Esophagus muscularis mucosa (tissue), 3 donors: ENCODE measurements at regions not wholly inside any gene's neighbourhood (a gene's known extent, or its start where the extent isn't known, plus 50 kb on each side); places are given as distances from the start of the nearest gene placed in this dataset.

Experiments used
- POLR2A ChIP-seq: fragments of 450-650 bp; IDR thresholded peaks from one replicate; pipeline ENCODE4 v1.6.1; 2017; ENCODE audit warnings: antibody characterized with exemption, moderate library complexity, mild to moderate bottlenecking, low read depth
- POLR2AphosphoS5 ChIP-seq, 2 donors: sonication (generic); formaldehyde crosslinking; IDR thresholded peaks; one replicate each; pipeline ENCODE4 v1.6.1; 2017; ENCODE audit warnings: antibody characterized with exemption in 2 of 2
- TF ChIP-seq, protein P1 (sequence below), 3 experiments: fragments of 200-600 bp in 2 of 3; fragments of 450-650 bp in 1 of 3; sonication (generic) in 2 of 3; IDR thresholded peaks; one replicate each; pipeline ENCODE4 v1.5.1; 2017 to 2019; ENCODE audit warnings: antibody characterized with exemption in 3 of 3, mild to moderate bottlenecking in 2 of 3, moderate library complexity in 1 of 3

DNA sequence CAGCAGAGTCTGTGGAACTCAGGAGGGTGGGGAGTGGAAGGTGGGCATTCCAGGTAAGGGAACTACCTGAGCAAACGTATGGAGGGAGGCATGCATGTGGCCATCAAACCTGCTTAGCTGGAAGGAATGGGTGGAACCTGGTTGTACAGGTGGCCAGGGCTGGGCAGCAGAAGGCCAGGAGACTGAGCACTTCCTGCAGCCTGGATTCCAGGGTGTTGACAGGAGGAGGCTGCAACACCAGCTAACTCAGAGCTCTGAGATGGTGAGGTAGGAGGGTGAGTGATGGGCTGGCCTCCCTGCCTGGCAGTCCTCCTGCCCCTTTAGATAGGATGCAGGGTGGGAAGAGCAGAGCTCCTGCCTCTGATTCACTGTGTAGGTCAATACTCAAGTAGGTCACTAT lies 92.5 kb upstream of the CPEB4 start:
- TF ChIP-seq, protein P1, sequence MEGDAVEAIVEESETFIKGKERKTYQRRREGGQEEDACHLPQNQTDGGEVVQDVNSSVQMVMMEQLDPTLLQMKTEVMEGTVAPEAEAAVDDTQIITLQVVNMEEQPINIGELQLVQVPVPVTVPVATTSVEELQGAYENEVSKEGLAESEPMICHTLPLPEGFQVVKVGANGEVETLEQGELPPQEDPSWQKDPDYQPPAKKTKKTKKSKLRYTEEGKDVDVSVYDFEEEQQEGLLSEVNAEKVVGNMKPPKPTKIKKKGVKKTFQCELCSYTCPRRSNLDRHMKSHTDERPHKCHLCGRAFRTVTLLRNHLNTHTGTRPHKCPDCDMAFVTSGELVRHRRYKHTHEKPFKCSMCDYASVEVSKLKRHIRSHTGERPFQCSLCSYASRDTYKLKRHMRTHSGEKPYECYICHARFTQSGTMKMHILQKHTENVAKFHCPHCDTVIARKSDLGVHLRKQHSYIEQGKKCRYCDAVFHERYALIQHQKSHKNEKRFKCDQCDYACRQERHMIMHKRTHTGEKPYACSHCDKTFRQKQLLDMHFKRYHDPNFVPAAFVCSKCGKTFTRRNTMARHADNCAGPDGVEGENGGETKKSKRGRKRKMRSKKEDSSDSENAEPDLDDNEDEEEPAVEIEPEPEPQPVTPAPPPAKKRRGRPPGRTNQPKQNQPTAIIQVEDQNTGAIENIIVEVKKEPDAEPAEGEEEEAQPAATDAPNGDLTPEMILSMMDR (IDR thresholded peaks at IDR 0.05): no peak
- TF ChIP-seq POLR2AphosphoS5 (IDR thresholded peaks at IDR 0.05) (no peak), POLR2A (no peak)
